ENCODE measurements at regions not wholly inside any gene's neighbourhood (a gene's known extent, or its start where the extent isn't known, plus 50 kb on each side); places are given as distances from the start of the nearest gene placed in this dataset.

GRCh38 chr5:171710451-171711024 is 75.1 kb upstream of the SMIM23 start:
- TF ChIP-seq CTCF (IDR thresholded peaks at IDR 0.05), result no peak
- no peak for TF ChIP-seq POLR2A (IDR thresholded peaks at IDR 0.05)

All from body of pancreas (tissue), 4 donors.